Hepatocyte (in vitro differentiated cells): ENCODE measurements at regions not wholly inside any gene's neighbourhood (a gene's known extent, or its start where the extent isn't known, plus 50 kb on each side); places are given as distances from the start of the nearest gene placed in this dataset.

ENCODE experiments used
- DNase-seq: peaks from one replicate; pipeline ENCODE4 v3.0.0-alpha.2; 2016; ENCODE audit warnings: low spot score
- H2AFZ ChIP-seq: fragments of 200-600 bp; sonication (generic); 2 replicates; pipeline ENCODE4 v1.6.0; 2016; ENCODE audit warnings: antibody characterized with exemption, mild to moderate bottlenecking
- H3K27ac ChIP-seq: fragments of 200-600 bp; sonication (generic); 2 replicates; pipeline ENCODE4 v1.5.1; 2016; ENCODE audit warnings: mild to moderate bottlenecking
- H3K27me3 ChIP-seq: fragments of 200-600 bp; sonication (generic); 2 replicates; pipeline ENCODE4 v1.6.1; 2016
- H3K36me3 ChIP-seq: fragments of 200-600 bp; sonication (generic); replicated peaks from 2 replicates; pipeline ENCODE4 v1.5.1; 2016; ENCODE audit warnings: low read depth; ENCODE audit not compliant: insufficient read depth
- H3K4me1 ChIP-seq: fragments of 200-600 bp; sonication (generic); 2 replicates; pipeline ENCODE4 v1.5.1; 2016; ENCODE audit warnings: mild to moderate bottlenecking, moderate library complexity; ENCODE audit not compliant: insufficient read depth
- H3K4me2 ChIP-seq: fragments of 200-600 bp; sonication (generic); 2 replicates; pipeline ENCODE4 v1.6.0; 2016
- H3K4me3 ChIP-seq: fragments of 200-600 bp; sonication (generic); 2 replicates; pipeline ENCODE4 v1.5.1; 2016; ENCODE audit warnings: mild to moderate bottlenecking
- H3K79me2 ChIP-seq: fragments of 200-600 bp; sonication (generic); 2 replicates; pipeline ENCODE4 v1.6.0; 2017; ENCODE audit warnings: mild to moderate bottlenecking
- H3K9me2 ChIP-seq: fragments of 200-600 bp; sonication (generic); replicated peaks from 2 replicates; pipeline ENCODE4 v1.6.0; 2017; ENCODE audit warnings: mild to moderate bottlenecking; ENCODE audit not compliant: insufficient read depth
- H3K9me3 ChIP-seq: fragments of 200-600 bp; sonication (generic); 2 replicates; pipeline ENCODE4 v1.5.1; 2016; ENCODE audit warnings: low read depth, mild to moderate bottlenecking
- H4K20me1 ChIP-seq: fragments of 200-600 bp; sonication (generic); 2 replicates; pipeline ENCODE4 v1.6.0; 2016; ENCODE audit warnings: mild to moderate bottlenecking; ENCODE audit not compliant: insufficient read depth, poor library complexity, severe bottlenecking
- CTCF ChIP-seq: fragments of 200-600 bp; sonication (generic); IDR thresholded peaks from 2 replicates; pipeline ENCODE4 v1.5.1; 2016; ENCODE audit warnings: antibody characterized with exemption, mild to moderate bottlenecking; ENCODE audit not compliant: poor library complexity
- EZH2 ChIP-seq: fragments of 200-600 bp; sonication (generic); IDR thresholded peaks from 2 replicates; pipeline ENCODE4 v1.6.1; 2016; ENCODE audit warnings: antibody characterized with exemption, mild to moderate bottlenecking, borderline replicate concordance
- EZH2phosphoT487 ChIP-seq: fragments of 200-600 bp; sonication (generic); IDR thresholded peaks from one replicate; pipeline ENCODE4 v1.6.1; 2018; ENCODE audit warnings: antibody characterized with exemption, mild to moderate bottlenecking, low read depth, moderate library complexity; ENCODE audit not compliant: unreplicated experiment, severe bottlenecking
- WGBS: methylation state at CpG from one replicate; pipeline ENCODE4 v1.1.6; 2016; ENCODE audit warnings: low lambda C conversion rate; ENCODE audit errors: missing lambda C conversion rate; 5-methylcytosine and 5-hydroxymethylcytosine counted together

DNA sequence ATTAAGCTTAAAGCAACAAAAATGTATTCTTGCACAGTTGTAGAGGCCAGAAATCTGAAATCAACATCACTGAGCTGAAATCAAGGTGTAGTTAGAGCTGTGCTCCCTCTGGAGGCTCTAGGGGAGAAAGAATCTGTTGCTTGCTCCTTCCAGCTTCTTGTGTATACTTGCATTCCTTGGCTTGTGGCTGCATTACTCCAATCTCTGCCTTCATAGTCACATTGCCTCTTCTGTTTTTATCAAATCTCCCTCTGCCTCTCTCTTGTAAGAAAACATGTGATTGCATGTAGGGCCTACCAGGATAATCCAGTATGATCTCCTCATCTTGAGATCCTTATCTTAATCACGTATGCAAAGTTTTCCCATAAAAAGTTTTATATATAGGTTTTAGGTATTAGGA lies 487.9 kb upstream of the SGO1 start:
- Histone ChIP-seq H4K20me1 (no peaks in the 10 kb centered on the region), H3K27ac (no peak overlapping the region), H3K27me3 (no peaks in the 10 kb centered on the region), H3K4me3 (no peak overlapping the region), H3K4me2 (no peak overlapping the region), H3K36me3 (no peaks in the 10 kb centered on the region), H3K9me3 (no peaks in the 10 kb centered on the region), H3K79me2 (no peaks in the 10 kb centered on the region), H3K4me1 (no peaks in the 10 kb centered on the region), H3K9me2 (no peaks in the 10 kb centered on the region), H2AFZ (no peak overlapping the region)
- no peak for DNase-seq
- 85% methylated on average over 1 of the region's 1 CpG for WGBS
- TF ChIP-seq EZH2phosphoT487 (no peak), EZH2 (no peak), CTCF (no peak)

- H3K79me2 ChIP-seq = no peaks in the 10 kb centered on the region
- TF ChIP-seq EZH2 (no peak), EZH2phosphoT487 (no peak), CTCF (no peak)
- H3K27ac ChIP-seq = no peak overlapping the region
- 72% methylated on average over 2 of the region's 2 CpGs for WGBS
- no peaks in the 10 kb centered on the region for H3K9me2 ChIP-seq
- H4K20me1 ChIP-seq = no peaks in the 10 kb centered on the region
- no peak overlapping the region for H2AFZ ChIP-seq
- H3K36me3 ChIP-seq = no peaks in the 10 kb centered on the region
- H3K9me3 ChIP-seq = no peaks in the 10 kb centered on the region
- no peak overlapping the region for H3K4me3 ChIP-seq
- no peak for DNase-seq
- H3K27me3 ChIP-seq = no peaks in the 10 kb centered on the region
- no peaks in the 10 kb centered on the region for H3K4me1 ChIP-seq
- H3K4me2 ChIP-seq = no peak overlapping the region
Observed at GRCh38 chr3:20669675-20670074, 483.7 kb upstream of the SGO1 start.

DNA sequence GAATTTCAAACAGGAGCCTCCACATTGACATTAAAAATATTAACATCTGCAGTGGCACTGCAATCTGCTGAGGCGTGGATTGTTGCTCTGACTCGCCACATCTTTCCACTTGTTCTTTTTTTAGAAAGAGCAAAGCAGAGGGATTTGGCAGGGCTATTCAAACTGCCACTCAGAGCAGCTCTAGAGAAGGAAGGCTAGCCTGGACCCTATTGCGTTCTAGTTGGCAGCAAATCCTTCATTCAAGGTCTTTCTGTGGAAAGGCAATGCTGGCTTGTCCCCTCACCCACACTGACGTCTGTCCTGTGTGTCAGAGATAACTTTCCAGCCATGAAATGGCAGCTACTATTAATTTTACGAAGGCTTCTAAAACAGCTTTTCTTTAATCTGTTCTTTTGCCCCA lies 483.2 kb upstream of the SGO1 start:
- TF ChIP-seq CTCF = no peak
- no peak for TF ChIP-seq EZH2
- TF ChIP-seq EZH2phosphoT487 = no peak
- no peak for DNase-seq
- no peak overlapping the region for H3K4me2 ChIP-seq

GRCh38 chr3:20668411-20668810 lies 482.4 kb upstream of the SGO1 start:
- Histone ChIP-seq H3K4me2 (no peak overlapping the region), H2AFZ (no peak overlapping the region), H3K4me1 (no peaks in the 10 kb centered on the region), H3K36me3 (no peaks in the 10 kb centered on the region), H3K79me2 (no peaks in the 10 kb centered on the region), H3K27ac (no peak overlapping the region), H3K27me3 (no peaks in the 10 kb centered on the region), H3K9me2 (no peaks in the 10 kb centered on the region), H3K9me3 (no peaks in the 10 kb centered on the region), H3K4me3 (no peak overlapping the region), H4K20me1 (no peaks in the 10 kb centered on the region)
- DNase-seq = no peak
- TF ChIP-seq CTCF = no peak
- no peak for TF ChIP-seq EZH2
- no peak for TF ChIP-seq EZH2phosphoT487
- WGBS = 77% methylated on average over 3 of the region's 3 CpGs

More for the DNA sequence above, 483.2 kb upstream of the SGO1 start:
- Histone ChIP-seq H3K27me3 (no peaks in the 10 kb centered on the region), H4K20me1 (no peaks in the 10 kb centered on the region), H2AFZ (no peak overlapping the region), H3K4me1 (no peaks in the 10 kb centered on the region), H3K9me3 (no peaks in the 10 kb centered on the region), H3K36me3 (no peaks in the 10 kb centered on the region), H3K4me3 (no peak overlapping the region), H3K27ac (no peak overlapping the region), H3K9me2 (no peaks in the 10 kb centered on the region), H3K79me2 (no peaks in the 10 kb centered on the region)
- 57% methylated on average over 5 of the region's 5 CpGs for WGBS
